GM23338 (cell line): ENCODE measurements at regions not wholly inside any gene's neighbourhood (a gene's known extent, or its start where the extent isn't known, plus 50 kb on each side); places are given as distances from the start of the nearest gene placed in this dataset.

Experiments
- ATAC-seq: fragments of 200-7000 bp; cut with Tn5 transposase; 3 replicates; pipeline ENCODE4 v1.9.1; 2020
- DNase-seq: peaks from one replicate; pipeline ENCODE4 v3.0.0-alpha.2; 2015; ENCODE audit warnings: low spot score
- H2AFZ ChIP-seq: fragments of 200-600 bp; sonication (generic); 2 replicates; pipeline ENCODE4 v1.8.0; 2016; ENCODE audit warnings: antibody characterized with exemption, mild to moderate bottlenecking, moderate library complexity
- H3F3A ChIP-seq: fragments of 200-600 bp; sonication (generic); replicated peaks from 2 replicates; pipeline ENCODE4 v1.8.0; 2017; ENCODE audit warnings: antibody characterized with exemption, mixed run types, low read depth
- H3K27ac ChIP-seq: fragments of 200-600 bp; sonication (generic); 2 replicates; pipeline ENCODE4 v1.6.1; 2016; ENCODE audit warnings: low read depth
- H3K27me3 ChIP-seq: fragments of 200-600 bp; sonication (generic); 2 replicates; pipeline ENCODE4 v1.8.0; 2016; ENCODE audit warnings: mild to moderate bottlenecking, mixed run types, moderate library complexity; ENCODE audit not compliant: insufficient read depth
- H3K36me3 ChIP-seq: fragments of 200-600 bp; sonication (generic); 2 replicates; pipeline ENCODE4 v1.8.0; 2016; ENCODE audit warnings: mild to moderate bottlenecking; ENCODE audit not compliant: insufficient read depth
- H3K4me1 ChIP-seq: fragments of 200-600 bp; sonication (generic); 2 replicates; pipeline ENCODE4 v1.8.0; 2016; ENCODE audit warnings: mild to moderate bottlenecking, moderate library complexity; ENCODE audit not compliant: insufficient read depth
- H3K4me2 ChIP-seq: fragments of 200-600 bp; sonication (generic); 2 replicates; pipeline ENCODE4 v1.7.1; 2017; ENCODE audit warnings: mixed run types
- H3K4me3 ChIP-seq: fragments of 200-600 bp; sonication (generic); 2 replicates; pipeline ENCODE4 v1.6.1; 2016; ENCODE audit warnings: mixed run types
- H3K79me2 ChIP-seq: fragments of 200-600 bp; sonication (generic); replicated peaks from 2 replicates; pipeline ENCODE4 v1.8.0; 2017; ENCODE audit warnings: mild to moderate bottlenecking; ENCODE audit not compliant: insufficient read depth
- H3K9me2 ChIP-seq: fragments of 200-600 bp; sonication (generic); 2 replicates; pipeline ENCODE4 v1.8.0; 2017; ENCODE audit not compliant: insufficient read depth
- H4K20me1 ChIP-seq: fragments of 200-600 bp; sonication (generic); replicated peaks from 2 replicates; pipeline ENCODE4 v1.8.0; 2017; ENCODE audit warnings: mild to moderate bottlenecking; ENCODE audit not compliant: insufficient read depth
- H3K27ac Mint-ChIP-seq: 2 replicates; pipeline ENCODE4 v1.8.0; 2020; ENCODE audit warnings: inconsistent platforms, mild to moderate bottlenecking, moderate library complexity, mixed read lengths
- H3K27me3 Mint-ChIP-seq: 3 replicates; pipeline ENCODE4 v1.8.0; 2022; ENCODE audit warnings: low read depth, mild to moderate bottlenecking, moderate library complexity, mixed read lengths, inconsistent platforms; ENCODE audit not compliant: insufficient read depth, poor library complexity
- H3K36me3 Mint-ChIP-seq: 3 replicates; pipeline ENCODE4 v1.8.0; 2021; ENCODE audit warnings: low read depth, mild to moderate bottlenecking, inconsistent platforms, moderate library complexity, mixed read lengths
- H3K4me1 Mint-ChIP-seq: 3 replicates; pipeline ENCODE4 v1.8.0; 2020; ENCODE audit warnings: mild to moderate bottlenecking, inconsistent platforms, mixed read lengths
- H3K4me3 Mint-ChIP-seq: 3 replicates; pipeline ENCODE4 v1.8.0; 2021; ENCODE audit warnings: moderate library complexity, mild to moderate bottlenecking, inconsistent platforms, mixed read lengths
- H3K9me3 Mint-ChIP-seq: 3 replicates; pipeline ENCODE4 v1.8.0; 2020; ENCODE audit warnings: moderate library complexity, mild to moderate bottlenecking, inconsistent platforms, mixed read lengths
- EZH2 ChIP-seq: fragments of 200-600 bp; sonication (generic); IDR thresholded peaks from one replicate; pipeline ENCODE4 v1.8.0; 2017; ENCODE audit warnings: antibody characterized with exemption, mild to moderate bottlenecking, low read depth; ENCODE audit not compliant: unreplicated experiment
- JUNB ChIP-seq: IDR thresholded peaks from one replicate; pipeline ENCODE4 v1.6.1; 2016; ENCODE audit warnings: antibody characterized with exemption; ENCODE audit not compliant: unreplicated experiment
- ZNF114 ChIP-seq: fragments of 250-450 bp; sonication (Bioruptor Pico); IDR thresholded peaks from 2 replicates; pipeline ENCODE4 v1.5.0; 2020; ENCODE audit warnings: mild to moderate bottlenecking, moderate library complexity
- TF ChIP-seq, protein P1 (sequence below), 2 experiments: fragments of 200-600 bp in 1 of 2; sonication (generic) in 1 of 2; conservative IDR thresholded peaks; 2 replicates each; pipeline versions ENCODE4 v1.5.1 to v1.6.1; 2016 to 2017; ENCODE audit warnings: antibody characterized with exemption in 2 of 2, low read depth in 2 of 2, mild to moderate bottlenecking in 2 of 2, moderate library complexity in 1 of 2
- TF ChIP-seq, protein P2 (sequence below): IDR thresholded peaks from 2 replicates; pipeline ENCODE4 v1.6.1; 2016; ENCODE audit warnings: antibody characterized with exemption
- TF ChIP-seq, protein P3 (sequence below): fragments of 250-450 bp; sonication (Bioruptor Pico); IDR thresholded peaks from 2 replicates; pipeline ENCODE4 v1.5.0; 2020; ENCODE audit warnings: mild to moderate bottlenecking, moderate library complexity

DNA sequence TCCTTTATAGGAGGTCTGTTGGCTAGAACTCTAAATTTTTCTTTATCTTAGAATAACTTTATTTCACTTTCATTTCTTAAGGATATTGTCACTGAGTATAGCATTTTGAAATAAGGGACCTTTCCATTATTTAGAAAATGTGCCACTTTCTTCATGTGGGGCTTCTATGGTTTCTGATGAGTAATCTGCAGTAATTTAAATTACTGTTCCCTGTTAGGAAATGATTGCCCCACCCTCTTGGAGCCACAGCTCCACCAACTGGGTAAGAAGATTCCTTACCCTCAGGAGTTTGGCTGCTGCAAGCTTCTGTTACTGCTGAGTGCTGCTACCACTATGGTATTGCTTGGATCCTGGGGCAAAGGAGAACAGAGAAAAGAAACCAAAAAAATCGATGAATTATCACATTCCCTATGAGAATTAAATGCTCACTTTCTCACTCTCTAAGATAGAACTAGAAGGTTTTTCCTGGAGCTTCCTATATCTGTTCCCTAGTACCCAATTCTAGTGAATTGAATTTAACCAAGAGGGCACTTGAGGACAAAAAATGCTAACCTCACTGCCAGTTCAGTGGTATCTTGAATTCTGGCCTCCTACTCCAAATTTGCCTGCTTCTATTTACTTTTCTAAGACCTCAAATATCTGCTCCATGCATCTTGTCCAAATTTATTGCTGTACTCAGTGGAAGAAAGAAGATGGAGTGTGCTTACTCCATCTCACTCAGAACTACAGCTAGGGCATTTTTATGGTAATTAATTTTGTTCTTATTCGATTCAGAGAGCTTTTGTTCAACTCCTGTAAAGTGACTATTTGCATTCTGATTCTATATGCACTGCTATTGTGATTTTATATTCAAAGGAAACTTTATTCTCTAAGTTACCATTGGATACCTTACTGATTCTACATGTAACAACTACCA, 2111.3 kb downstream of the MAT2B start:
- no peaks in the 10 kb centered on the region for H3K27me3 Mint-ChIP-seq
- TF ChIP-seq, protein P1, sequence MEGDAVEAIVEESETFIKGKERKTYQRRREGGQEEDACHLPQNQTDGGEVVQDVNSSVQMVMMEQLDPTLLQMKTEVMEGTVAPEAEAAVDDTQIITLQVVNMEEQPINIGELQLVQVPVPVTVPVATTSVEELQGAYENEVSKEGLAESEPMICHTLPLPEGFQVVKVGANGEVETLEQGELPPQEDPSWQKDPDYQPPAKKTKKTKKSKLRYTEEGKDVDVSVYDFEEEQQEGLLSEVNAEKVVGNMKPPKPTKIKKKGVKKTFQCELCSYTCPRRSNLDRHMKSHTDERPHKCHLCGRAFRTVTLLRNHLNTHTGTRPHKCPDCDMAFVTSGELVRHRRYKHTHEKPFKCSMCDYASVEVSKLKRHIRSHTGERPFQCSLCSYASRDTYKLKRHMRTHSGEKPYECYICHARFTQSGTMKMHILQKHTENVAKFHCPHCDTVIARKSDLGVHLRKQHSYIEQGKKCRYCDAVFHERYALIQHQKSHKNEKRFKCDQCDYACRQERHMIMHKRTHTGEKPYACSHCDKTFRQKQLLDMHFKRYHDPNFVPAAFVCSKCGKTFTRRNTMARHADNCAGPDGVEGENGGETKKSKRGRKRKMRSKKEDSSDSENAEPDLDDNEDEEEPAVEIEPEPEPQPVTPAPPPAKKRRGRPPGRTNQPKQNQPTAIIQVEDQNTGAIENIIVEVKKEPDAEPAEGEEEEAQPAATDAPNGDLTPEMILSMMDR (conservative IDR thresholded peaks at IDR 0.05; ENCODE audit: low read depth in 2 of 2) = peak; percentile 43 to 71
- TF ChIP-seq, protein P2, sequence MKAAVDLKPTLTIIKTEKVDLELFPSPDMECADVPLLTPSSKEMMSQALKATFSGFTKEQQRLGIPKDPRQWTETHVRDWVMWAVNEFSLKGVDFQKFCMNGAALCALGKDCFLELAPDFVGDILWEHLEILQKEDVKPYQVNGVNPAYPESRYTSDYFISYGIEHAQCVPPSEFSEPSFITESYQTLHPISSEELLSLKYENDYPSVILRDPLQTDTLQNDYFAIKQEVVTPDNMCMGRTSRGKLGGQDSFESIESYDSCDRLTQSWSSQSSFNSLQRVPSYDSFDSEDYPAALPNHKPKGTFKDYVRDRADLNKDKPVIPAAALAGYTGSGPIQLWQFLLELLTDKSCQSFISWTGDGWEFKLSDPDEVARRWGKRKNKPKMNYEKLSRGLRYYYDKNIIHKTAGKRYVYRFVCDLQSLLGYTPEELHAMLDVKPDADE = no peak
- Histone ChIP-seq H3K36me3 (no peaks in the 10 kb centered on the region), H4K20me1 (no peaks in the 10 kb centered on the region), H3K4me3 (no peak overlapping the region), H3K4me1 (peaks cover 17% of the 10 kb centered on the region), H3K27me3 (no peaks in the 10 kb centered on the region), H3K9me2 (peaks cover 2% of the 10 kb centered on the region; the same call in 1 of the 2 replicates), H3K4me2 (peak overlapping the region; percentile 13; the same call in 1 of the 2 replicates), H3F3A (no peaks in the 10 kb centered on the region), H2AFZ (no peak overlapping the region), H3K27ac (peak overlapping the region; percentile 51; the same call in 1 of the 2 replicates), H3K79me2 (no peaks in the 10 kb centered on the region)
- H3K36me3 Mint-ChIP-seq = peaks cover 30% of the 10 kb centered on the region; the same call in 2 of the 3 replicates
- H3K9me3 Mint-ChIP-seq = peaks cover 19% of the 10 kb centered on the region
- ATAC-seq = peak; percentile 92
- H3K4me3 Mint-ChIP-seq = no peak overlapping the region
- peaks cover 15% of the 10 kb centered on the region; the same call in 2 of the 3 replicates for H3K4me1 Mint-ChIP-seq
- peak; percentile 46 for DNase-seq
- no peak overlapping the region for H3K27ac Mint-ChIP-seq

DNA sequence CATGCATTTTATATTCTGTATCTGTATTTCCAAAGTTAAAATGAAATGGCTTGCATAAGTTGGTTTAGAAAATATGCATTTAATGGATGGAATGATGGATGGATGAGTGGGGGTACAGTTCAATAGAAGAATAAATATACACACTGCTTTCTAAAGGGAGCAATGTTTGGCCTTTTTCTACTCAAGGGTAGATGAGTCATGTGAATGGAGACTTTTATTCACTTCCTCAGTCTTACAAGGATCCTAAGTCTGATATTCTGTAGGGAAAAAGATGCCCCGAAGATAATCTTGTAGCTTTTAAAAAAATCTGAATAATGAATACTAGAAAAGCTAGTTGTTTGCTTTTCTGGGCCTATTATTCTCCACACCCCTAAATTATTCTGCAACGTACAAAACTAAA, 2112.1 kb downstream of the MAT2B start:
- Mint-ChIP-seq H3K27ac (no peak overlapping the region), H3K9me3 (peaks cover 25% of the 10 kb centered on the region), H3K27me3 (no peaks in the 10 kb centered on the region), H3K4me3 (no peak overlapping the region), H3K4me1 (peaks cover 15% of the 10 kb centered on the region; the same call in 2 of the 3 replicates), H3K36me3 (peaks cover 30% of the 10 kb centered on the region; the same call in 2 of the 3 replicates)
- TF ChIP-seq JUNB (no peak), EZH2 (no peak), ZNF114 (CRISPR knock-in tag) (no peak)
- TF ChIP-seq, protein P1 (conservative IDR thresholded peaks at IDR 0.05; ENCODE audit: low read depth in 2 of 2) = no peak
- TF ChIP-seq, protein P3, sequence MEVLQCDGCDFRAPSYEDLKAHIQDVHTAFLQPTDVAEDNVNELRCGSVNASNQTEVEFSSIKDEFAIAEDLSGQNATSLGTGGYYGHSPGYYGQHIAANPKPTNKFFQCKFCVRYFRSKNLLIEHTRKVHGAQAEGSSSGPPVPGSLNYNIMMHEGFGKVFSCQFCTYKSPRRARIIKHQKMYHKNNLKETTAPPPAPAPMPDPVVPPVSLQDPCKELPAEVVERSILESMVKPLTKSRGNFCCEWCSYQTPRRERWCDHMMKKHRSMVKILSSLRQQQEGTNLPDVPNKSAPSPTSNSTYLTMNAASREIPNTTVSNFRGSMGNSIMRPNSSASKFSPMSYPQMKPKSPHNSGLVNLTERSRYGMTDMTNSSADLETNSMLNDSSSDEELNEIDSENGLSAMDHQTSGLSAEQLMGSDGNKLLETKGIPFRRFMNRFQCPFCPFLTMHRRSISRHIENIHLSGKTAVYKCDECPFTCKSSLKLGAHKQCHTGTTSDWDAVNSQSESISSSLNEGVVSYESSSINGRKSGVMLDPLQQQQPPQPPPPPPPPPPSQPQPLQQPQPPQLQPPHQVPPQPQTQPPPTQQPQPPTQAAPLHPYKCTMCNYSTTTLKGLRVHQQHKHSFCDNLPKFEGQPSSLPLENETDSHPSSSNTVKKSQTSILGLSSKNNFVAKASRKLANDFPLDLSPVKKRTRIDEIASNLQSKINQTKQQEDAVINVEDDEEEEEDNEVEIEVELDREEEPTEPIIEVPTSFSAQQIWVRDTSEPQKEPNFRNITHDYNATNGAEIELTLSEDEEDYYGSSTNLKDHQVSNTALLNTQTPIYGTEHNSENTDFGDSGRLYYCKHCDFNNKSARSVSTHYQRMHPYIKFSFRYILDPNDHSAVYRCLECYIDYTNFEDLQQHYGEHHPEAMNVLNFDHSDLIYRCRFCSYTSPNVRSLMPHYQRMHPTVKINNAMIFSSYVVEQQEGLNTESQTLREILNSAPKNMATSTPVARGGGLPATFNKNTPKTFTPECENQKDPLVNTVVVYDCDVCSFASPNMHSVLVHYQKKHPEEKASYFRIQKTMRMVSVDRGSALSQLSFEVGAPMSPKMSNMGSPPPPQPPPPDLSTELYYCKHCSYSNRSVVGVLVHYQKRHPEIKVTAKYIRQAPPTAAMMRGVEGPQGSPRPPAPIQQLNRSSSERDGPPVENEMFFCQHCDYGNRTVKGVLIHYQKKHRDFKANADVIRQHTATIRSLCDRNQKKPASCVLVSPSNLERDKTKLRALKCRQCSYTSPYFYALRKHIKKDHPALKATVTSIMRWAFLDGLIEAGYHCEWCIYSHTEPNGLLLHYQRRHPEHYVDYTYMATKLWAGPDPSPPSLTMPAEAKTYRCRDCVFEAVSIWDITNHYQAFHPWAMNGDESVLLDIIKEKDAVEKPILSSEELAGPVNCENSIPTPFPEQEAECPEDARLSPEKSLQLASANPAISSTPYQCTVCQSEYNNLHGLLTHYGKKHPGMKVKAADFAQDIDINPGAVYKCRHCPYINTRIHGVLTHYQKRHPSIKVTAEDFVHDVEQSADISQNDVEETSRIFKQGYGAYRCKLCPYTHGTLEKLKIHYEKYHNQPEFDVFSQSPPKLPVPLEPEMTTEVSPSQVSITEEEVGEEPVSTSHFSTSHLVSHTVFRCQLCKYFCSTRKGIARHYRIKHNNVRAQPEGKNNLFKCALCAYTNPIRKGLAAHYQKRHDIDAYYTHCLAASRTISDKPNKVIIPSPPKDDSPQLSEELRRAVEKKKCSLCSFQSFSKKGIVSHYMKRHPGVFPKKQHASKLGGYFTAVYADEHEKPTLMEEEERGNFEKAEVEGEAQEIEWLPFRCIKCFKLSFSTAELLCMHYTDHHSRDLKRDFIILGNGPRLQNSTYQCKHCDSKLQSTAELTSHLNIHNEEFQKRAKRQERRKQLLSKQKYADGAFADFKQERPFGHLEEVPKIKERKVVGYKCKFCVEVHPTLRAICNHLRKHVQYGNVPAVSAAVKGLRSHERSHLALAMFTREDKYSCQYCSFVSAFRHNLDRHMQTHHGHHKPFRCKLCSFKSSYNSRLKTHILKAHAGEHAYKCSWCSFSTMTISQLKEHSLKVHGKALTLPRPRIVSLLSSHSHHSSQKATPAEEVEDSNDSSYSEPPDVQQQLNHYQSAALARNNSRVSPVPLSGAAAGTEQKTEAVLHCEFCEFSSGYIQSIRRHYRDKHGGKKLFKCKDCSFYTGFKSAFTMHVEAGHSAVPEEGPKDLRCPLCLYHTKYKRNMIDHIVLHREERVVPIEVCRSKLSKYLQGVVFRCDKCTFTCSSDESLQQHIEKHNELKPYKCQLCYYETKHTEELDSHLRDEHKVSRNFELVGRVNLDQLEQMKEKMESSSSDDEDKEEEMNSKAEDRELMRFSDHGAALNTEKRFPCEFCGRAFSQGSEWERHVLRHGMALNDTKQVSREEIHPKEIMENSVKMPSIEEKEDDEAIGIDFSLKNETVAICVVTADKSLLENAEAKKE (CRISPR knock-in tag) = no peak
- Histone ChIP-seq H3K4me2 (0 out of 2 replicates have a peak overlapping the region, but pooled peaks have one; percentile 13), H4K20me1 (no peaks in the 10 kb centered on the region), H3K79me2 (no peaks in the 10 kb centered on the region), H3K9me2 (peaks cover 5% of the 10 kb centered on the region; the same call in 1 of the 2 replicates), H3F3A (no peaks in the 10 kb centered on the region), H3K4me3 (no peak overlapping the region), H3K27ac (no peak overlapping the region), H3K27me3 (no peaks in the 10 kb centered on the region), H3K4me1 (peaks cover 17% of the 10 kb centered on the region), H3K36me3 (no peaks in the 10 kb centered on the region), H2AFZ (no peak overlapping the region)
- DNase-seq (no peak), ATAC-seq (no peak)
